Sigmoid colon (tissue), 6 donors: ENCODE measurements at regions not wholly inside any gene's neighbourhood (a gene's known extent, or its start where the extent isn't known, plus 50 kb on each side); places are given as distances from the start of the nearest gene placed in this dataset.

Experiments used
- DNase-seq: peaks from one replicate; pipeline ENCODE4 v3.0.0-alpha.2; 2019
- H3K27ac ChIP-seq, 4 donors: fragments of 200-600 bp; sonication (generic); one replicate each; pipeline ENCODE4 v1.5.1; 2016 to 2019; ENCODE audit warnings: mild to moderate bottlenecking in 1 of 4
- H3K27me3 ChIP-seq, 3 donors: fragments of 200-600 bp; sonication (generic); one replicate each; pipeline ENCODE4 v1.5.1; 2019; ENCODE audit warnings: mild to moderate bottlenecking in 1 of 3
- H3K36me3 ChIP-seq, 4 donors: fragments of 200-600 bp; sonication (generic); one replicate each; pipeline ENCODE4 v1.5.1; 2016 to 2019
- H3K4me1 ChIP-seq, 4 donors: fragments of 200-600 bp; sonication (generic); one replicate each; pipeline ENCODE4 v1.5.1; 2017 to 2019
- H3K4me3 ChIP-seq, 4 donors: fragments of 200-600 bp; sonication (generic); one replicate each; pipeline ENCODE4 v1.5.1; 2017 to 2019; ENCODE audit warnings: mild to moderate bottlenecking in 2 of 4, moderate library complexity in 1 of 4
- H3K9me3 ChIP-seq, 4 donors: fragments of 200-600 bp in 3 of 4; sonication (generic) in 3 of 4; one replicate each; pipeline versions ENCODE4 v1.5.1 to v1.6.1; 2013 to 2019
- CTCF ChIP-seq, 4 experiments: fragments of 450-650 bp in 3 of 4; fragments of 200-600 bp in 1 of 4; IDR thresholded peaks; one replicate each; pipeline ENCODE4 v1.5.1; 2016 to 2019; ENCODE audit warnings: antibody characterized with exemption in 4 of 4, mild to moderate bottlenecking in 3 of 4, moderate library complexity in 2 of 4
- EP300 ChIP-seq, 4 donors: sonication (generic); formaldehyde crosslinking; IDR thresholded peaks; one replicate each; pipeline ENCODE4 v1.6.1; 2017; ENCODE audit warnings: antibody characterized with exemption in 4 of 4
- POLR2A ChIP-seq, 2 donors: fragments of 450-650 bp; IDR thresholded peaks; one replicate each; pipeline ENCODE4 v1.6.1; 2016; ENCODE audit warnings: antibody characterized with exemption in 2 of 2, mild to moderate bottlenecking in 2 of 2, moderate library complexity in 2 of 2
- POLR2AphosphoS5 ChIP-seq, 4 donors: sonication (generic); formaldehyde crosslinking; IDR thresholded peaks; one replicate each; pipeline ENCODE4 v1.6.1; 2017; ENCODE audit warnings: antibody characterized with exemption in 4 of 4
- WGBS, 2 donors: extraction: QIAGEN DNeasy Blood & Tissue Kit; methylation state at CpG; one replicate each; pipeline ENCODE4 v1.1.7; 2013; 5-methylcytosine and 5-hydroxymethylcytosine counted together
- intact Hi-C: fragments of 100-400 bp; cut with DNase I; formaldehyde crosslinking; loops from one replicate; pipeline ENCODE4 v1.15.1; 2023
- donor health status: healthy with polysubstance abuse.
- donor health status: healthy.

GRCh38 chr5:162503796-162504195 is 436.2 kb downstream of the GABRG2 start:
- 85 to 89% methylated on average over 3 of the region's 3 CpGs for WGBS, 2 donors

DNA sequence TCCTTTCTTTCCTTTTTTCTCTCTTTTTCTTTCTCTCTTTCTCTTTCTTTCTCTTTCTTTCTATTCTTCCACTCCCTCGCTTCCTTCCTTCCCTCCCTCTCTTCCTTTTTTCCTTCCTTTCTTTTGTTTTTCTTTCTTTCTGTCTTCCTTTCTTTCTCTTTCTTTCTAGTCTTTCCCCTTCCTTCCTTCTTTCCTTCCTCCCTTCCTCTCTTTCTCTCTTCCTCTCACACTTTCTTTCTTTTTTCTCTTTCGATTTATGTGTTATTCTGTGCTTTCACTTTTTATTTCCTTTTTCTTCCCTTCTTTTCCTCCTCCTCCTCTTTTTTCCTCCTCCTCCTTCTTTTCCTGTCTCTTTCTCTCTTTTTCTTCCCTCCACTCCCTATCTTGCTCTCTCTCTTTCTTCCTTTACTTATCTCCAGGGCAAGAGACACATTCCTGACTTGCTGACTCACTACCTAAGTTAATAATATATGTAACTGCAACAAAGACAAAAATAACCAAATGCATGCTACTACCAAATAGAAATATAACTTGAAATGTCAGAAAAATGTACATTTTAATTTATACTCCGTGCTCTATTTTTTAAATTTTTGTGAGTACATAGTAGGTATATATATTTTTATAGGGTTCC is 445.5 kb downstream of the GABRG2 start:
- no peak for DNase-seq
- Histone ChIP-seq H3K4me3 (no peak overlapping the region), H3K27ac (no peak overlapping the region), H3K27me3 (no peaks in the 10 kb centered on the region), H3K9me3 (peaks cover 0 to 1% (median 0%) of the 10 kb centered on the region in 4 donors), H3K4me1 (no peaks in the 10 kb centered on the region), H3K36me3 (no peaks in the 10 kb centered on the region)
- TF ChIP-seq POLR2AphosphoS5 (IDR thresholded peaks at IDR 0.05) (no peak), POLR2A (IDR thresholded peaks at IDR 0.05) (no peak), EP300 (IDR thresholded peaks at IDR 0.05) (no peak), CTCF (IDR thresholded peaks at IDR 0.05) (no peak)
- intact Hi-C loops, result no loop called here
- 80 to 86% methylated on average over 3 of the region's 3 CpGs for WGBS, 2 donors

More at GRCh38 chr5:162503796-162504195, 436.2 kb downstream of the GABRG2 start:
- Histone ChIP-seq H3K4me3 (no peak overlapping the region), H3K27me3 (no peaks in the 10 kb centered on the region), H3K4me1 (no peaks in the 10 kb centered on the region), H3K36me3 (no peaks in the 10 kb centered on the region), H3K27ac (no peak overlapping the region), H3K9me3 (peaks cover 0 to 6% (median 0%) of the 10 kb centered on the region in 4 donors)
- intact Hi-C loops, result no loop called here
- no peak for DNase-seq
- TF ChIP-seq POLR2AphosphoS5 (IDR thresholded peaks at IDR 0.05) (no peak), CTCF (IDR thresholded peaks at IDR 0.05) (no peak), EP300 (IDR thresholded peaks at IDR 0.05) (no peak), POLR2A (IDR thresholded peaks at IDR 0.05) (no peak)

- H3K9me3 ChIP-seq, result peaks cover 0 to 1% (median 0%) of the 10 kb centered on the region in 4 donors
- H3K27me3 ChIP-seq, result no peaks in the 10 kb centered on the region
- intact Hi-C loops, result no loop called here
- H3K4me3 ChIP-seq, result no peak overlapping the region
- H3K27ac ChIP-seq, result no peak overlapping the region
- H3K4me1 ChIP-seq, result no peaks in the 10 kb centered on the region
- no peaks in the 10 kb centered on the region for H3K36me3 ChIP-seq
- no peak for DNase-seq
- 66 to 84% methylated on average over 2 of the region's 2 CpGs for WGBS, 2 donors
- TF ChIP-seq EP300 (IDR thresholded peaks at IDR 0.05), result no peak
- no peak for TF ChIP-seq CTCF (IDR thresholded peaks at IDR 0.05)
- no peak for TF ChIP-seq POLR2AphosphoS5 (IDR thresholded peaks at IDR 0.05)
- no peak for TF ChIP-seq POLR2A (IDR thresholded peaks at IDR 0.05)
These were observed 446.5 kb downstream of the GABRG2 start for GRCh38 chr5:162514116-162514515.

DNA sequence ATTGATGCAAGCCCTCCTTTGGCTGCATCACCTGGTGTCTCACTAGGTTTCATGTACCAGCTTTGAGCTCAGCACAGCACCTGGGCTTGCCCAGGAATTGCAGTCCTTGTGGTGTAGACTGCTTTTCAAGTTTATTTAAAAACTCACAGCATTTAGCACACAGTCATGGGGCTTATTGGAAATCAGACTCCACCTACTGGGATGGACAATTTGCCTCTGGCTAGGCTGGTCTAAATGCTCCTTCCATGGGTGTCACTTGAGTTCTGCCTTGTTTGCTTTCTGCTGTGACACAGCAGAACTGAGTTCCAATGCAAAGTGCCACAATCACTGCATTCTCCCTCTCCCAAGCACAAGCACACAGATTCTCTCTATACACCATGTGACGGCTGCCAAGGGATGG is 453.3 kb downstream of the GABRG2 start:
- WGBS, 2 donors, result 78 to 85% methylated on average over 1 of the region's 1 CpG

More for the DNA sequence above, 453.3 kb downstream of the GABRG2 start:
- DNase-seq, result no peak
- Histone ChIP-seq H3K36me3 (no peaks in the 10 kb centered on the region), H3K9me3 (peaks cover 0 to 4% (median 0%) of the 10 kb centered on the region in 4 donors), H3K27me3 (no peaks in the 10 kb centered on the region), H3K27ac (no peak overlapping the region), H3K4me3 (no peak overlapping the region), H3K4me1 (no peaks in the 10 kb centered on the region)
- intact Hi-C loops, result no loop called here
- TF ChIP-seq EP300 (IDR thresholded peaks at IDR 0.05), result no peak
- no peak for TF ChIP-seq POLR2AphosphoS5 (IDR thresholded peaks at IDR 0.05)
- no peak for TF ChIP-seq CTCF (IDR thresholded peaks at IDR 0.05)
- TF ChIP-seq POLR2A (IDR thresholded peaks at IDR 0.05), result no peak
